GM13976 (cell line): ENCODE measurements at regions not wholly inside any gene's neighbourhood (a gene's known extent, or its start where the extent isn't known, plus 50 kb on each side); places are given as distances from the start of the nearest gene placed in this dataset.

Experiments
- DNase-seq: peaks from one replicate; pipeline ENCODE4 v3.0.0; 2012; ENCODE audit warnings: low spot score
- CTCF ChIP-seq: IDR thresholded peaks from 2 replicates; pipeline ENCODE4 v1.5.1; 2012; ENCODE audit warnings: borderline replicate concordance, mild to moderate bottlenecking; ENCODE audit not compliant: insufficient read depth; ENCODE audit errors: extremely low read depth, missing control alignments, control extremely low read depth
- in situ Hi-C: fragments of 300-500 bp; cut with MboI; formaldehyde crosslinking; loops from one replicate; pipeline ENCODE4 v1.12.0; 2022; ENCODE audit warnings: low sequenced_read_pairs, mixed read lengths, inconsistent platforms; ENCODE audit not compliant: unreplicated experiment

GRCh38 chr17:71682174-71682494 is 438.7 kb upstream of the SOX9 start:
- no peak for TF ChIP-seq CTCF
- no peak for DNase-seq
- in situ Hi-C loops, result no loop called here

- DNase-seq, result no peak
- TF ChIP-seq CTCF, result no peak
- in situ Hi-C loops, result no loop called here
Observed at GRCh38 chr17:71689782-71690181, 431.0 kb upstream of the SOX9 start.

- in situ Hi-C loops, result no loop called here
- no peak for DNase-seq
- no peak for TF ChIP-seq CTCF
Observed at GRCh38 chr17:71699907-71700306, 420.9 kb upstream of the SOX9 start.

GRCh38 chr17:71703701-71704100 is 417.1 kb upstream of the SOX9 start:
- TF ChIP-seq CTCF, result no peak
- no peak for DNase-seq
- in situ Hi-C loops, result no loop called here

GRCh38 chr17:71709271-71709890 is 411.4 kb upstream of the SOX9 start:
- no peak for TF ChIP-seq CTCF
- no peak for DNase-seq
- in situ Hi-C loops, result no loop called here

- TF ChIP-seq CTCF, result no peak
- in situ Hi-C loops, result no loop called here
- DNase-seq, result no peak
Observed at GRCh38 chr17:71709946-71710345, 410.9 kb upstream of the SOX9 start.

GRCh38 chr17:71710816-71711215 is 410.0 kb upstream of the SOX9 start:
- in situ Hi-C loops, result no loop called here
- TF ChIP-seq CTCF, result no peak
- DNase-seq, result no peak
